Adrenal gland (tissue), 5 donors: ENCODE measurements at regions not wholly inside any gene's neighbourhood (a gene's known extent, or its start where the extent isn't known, plus 50 kb on each side); places are given as distances from the start of the nearest gene placed in this dataset.

Source experiments
- CTCF ChIP-seq, 6 experiments: fragments of 450-650 bp in 4 of 6; fragments of 200-600 bp in 2 of 6; sonication (generic) in 1 of 6; IDR thresholded peaks; 1 replicate in 5 of 6; 2 replicates in 1 of 6; pipeline versions ENCODE4 v1.5.1 to v1.8.0; 2016 to 2021; ENCODE audit warnings: antibody characterized with exemption in 6 of 6, mild to moderate bottlenecking in 2 of 6, moderate library complexity in 1 of 6
- POLR2A ChIP-seq, 2 donors: fragments of 450-650 bp; IDR thresholded peaks; one replicate each; pipeline ENCODE4 v1.6.1; 2017; ENCODE audit warnings: antibody characterized with exemption in 2 of 2, mild to moderate bottlenecking in 2 of 2, moderate library complexity in 1 of 2
- donor health status: DM: no; HTN: no; CAD: no.

- TF ChIP-seq POLR2A (IDR thresholded peaks at IDR 0.05) (no peak), CTCF (IDR thresholded peaks at IDR 0.05) (no peak)
These were observed 545.7 kb upstream of the PABPC4L start for GRCh38 chr4:134747108-134747805.
